ENCODE measurements at regions not wholly inside any gene's neighbourhood (a gene's known extent, or its start where the extent isn't known, plus 50 kb on each side); places are given as distances from the start of the nearest gene placed in this dataset.

DNA sequence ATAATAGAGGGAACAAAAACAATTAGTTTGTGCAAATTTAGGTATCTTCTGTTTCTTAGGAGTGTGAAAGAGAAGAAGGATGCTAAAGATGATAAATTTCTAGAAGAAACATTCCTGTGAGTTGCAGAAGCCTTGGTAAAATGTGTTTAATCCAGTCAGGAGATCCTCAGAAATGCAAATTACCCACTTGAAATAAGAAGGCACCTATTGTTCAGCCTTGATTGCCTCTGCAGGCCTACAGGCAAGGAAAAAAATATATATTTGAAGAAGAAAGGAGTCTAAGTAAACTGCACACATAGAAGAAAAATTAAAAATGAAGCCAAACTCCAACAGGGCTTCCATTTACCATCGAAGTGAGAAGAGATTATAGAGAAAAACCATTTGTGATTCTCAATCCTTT, 51.0 kb upstream of the LHX8 start:
- Mint-ChIP-seq H3K27ac (no peak overlapping the region), H3K4me3 (no peak overlapping the region), H3K36me3 (no peaks in the 10 kb centered on the region)

DNA sequence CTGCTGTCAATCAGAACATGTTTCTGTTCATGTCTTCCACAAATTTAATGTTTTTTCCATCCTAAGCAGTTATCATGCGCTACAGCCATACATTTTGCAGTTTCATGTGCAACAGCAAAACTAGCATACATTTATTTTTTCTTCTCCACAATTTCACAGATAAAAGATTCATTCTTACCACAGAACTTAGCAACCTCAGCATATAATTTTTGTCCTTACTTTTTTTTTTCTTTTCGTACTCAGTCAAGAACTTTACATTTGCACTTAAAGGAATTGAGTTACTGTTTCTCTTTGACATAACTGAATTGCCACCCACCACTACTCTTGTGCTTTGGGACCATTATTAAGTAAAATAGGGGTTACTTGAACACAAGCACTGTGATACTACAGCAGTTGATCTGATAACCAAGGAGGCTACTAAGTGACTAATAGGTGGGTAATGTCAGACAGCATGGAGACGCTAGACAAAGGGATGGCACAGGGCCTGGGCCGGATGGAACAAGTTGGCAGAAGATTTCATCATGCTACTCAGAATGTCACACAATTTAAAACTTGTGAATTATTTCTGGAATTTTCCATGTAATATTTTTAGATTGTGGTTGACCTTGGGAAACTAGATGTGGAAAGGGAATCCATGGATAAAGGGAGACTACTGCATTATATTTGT, 50.2 kb upstream of the LHX8 start:
- Histone ChIP-seq H3K4me1 (ENCODE audit: control insufficient read depth in 1 of 2, extremely low read depth in 1 of 2, insufficient read depth in 2 of 2, low read length in 2 of 2) (no peaks in the 10 kb centered on the region), H3K9me3 (no peaks in the 10 kb centered on the region), H3K27ac (ENCODE audit: low read length) (no peak overlapping the region), H3K4me3 (ENCODE audit: control insufficient read depth in 1 of 2, extremely low read depth in 1 of 2, low read length in 1 of 2) (no peak overlapping the region), H3K36me3 (ENCODE audit: control insufficient read depth in 2 of 2, extremely low read depth in 1 of 2, insufficient read depth in 1 of 2, low read length in 1 of 2) (no peaks in the 10 kb centered on the region), H3K27me3 (replicated peaks in 1 of 2; ENCODE audit: control insufficient read depth in 2 of 2, extremely low read depth in 1 of 2, insufficient read depth in 2 of 2, low read length in 1 of 2) (no peaks in the 10 kb centered on the region)
- POLR2A ChIA-PET, result no interaction called here
- no peak for ATAC-seq (replicated peaks in 1 of 4)
- H3K9me3 Mint-ChIP-seq, result peaks cover 2 to 11% (median 8%) of the 10 kb centered on the region in 3 donors
- H3K27me3 Mint-ChIP-seq, result no peaks in the 10 kb centered on the region
- DNase-seq, result no peak
- no peaks in the 10 kb centered on the region for H3K36me3 Mint-ChIP-seq
- WGBS (ENCODE audit: insufficient coverage), result 70% methylated on average over 1 of the region's 4 CpGs
- H3K4me1 Mint-ChIP-seq, result no peaks in the 10 kb centered on the region
- CTCF ChIA-PET, result no interaction called here
- H3K27ac Mint-ChIP-seq, result no peak overlapping the region
- H3K4me3 Mint-ChIP-seq, result no peak overlapping the region

More for the DNA sequence above, 51.0 kb upstream of the LHX8 start:
- Histone ChIP-seq H3K9me3 (no peaks in the 10 kb centered on the region), H3K36me3 (ENCODE audit: control insufficient read depth in 2 of 2, extremely low read depth in 1 of 2, insufficient read depth in 1 of 2, low read length in 1 of 2) (no peaks in the 10 kb centered on the region), H3K27me3 (replicated peaks in 1 of 2; ENCODE audit: control insufficient read depth in 2 of 2, extremely low read depth in 1 of 2, insufficient read depth in 2 of 2, low read length in 1 of 2) (no peaks in the 10 kb centered on the region), H3K4me3 (ENCODE audit: control insufficient read depth in 1 of 2, extremely low read depth in 1 of 2, low read length in 1 of 2) (no peak overlapping the region), H3K27ac (ENCODE audit: low read length) (no peak overlapping the region), H3K4me1 (ENCODE audit: control insufficient read depth in 1 of 2, extremely low read depth in 1 of 2, insufficient read depth in 2 of 2, low read length in 2 of 2) (no peaks in the 10 kb centered on the region)
- Mint-ChIP-seq H3K27me3 (no peaks in the 10 kb centered on the region), H3K4me1 (no peaks in the 10 kb centered on the region), H3K9me3 (peaks cover 2 to 12% (median 4%) of the 10 kb centered on the region in 3 donors)
- ATAC-seq (replicated peaks in 1 of 4) (no peak), DNase-seq (no peak)
- POLR2A ChIA-PET, result no interaction called here
- CTCF ChIA-PET, result no interaction called here
- WGBS (ENCODE audit: insufficient coverage), result no CpG with 5 or more reads among the region's 1 CpG

All from T-cell (primary cell).